M059J (cell line): ENCODE measurements at regions not wholly inside any gene's neighbourhood (a gene's known extent, or its start where the extent isn't known, plus 50 kb on each side); places are given as distances from the start of the nearest gene placed in this dataset.
A peak's percentile ranks its signal among the peaks of the same experiment; 100 is the strongest.
"Not testable (repeated sequence)": the region's sequence is repeated elsewhere in the genome, so short reads cannot be mapped to it uniquely, and the experiment has no call there.

ENCODE experiments used
- DNase-seq: peaks from one replicate; pipeline ENCODE4 v3.0.0-alpha.2; 2012; ENCODE audit warnings: low read depth

- DNase-seq = no peak
These were observed 142.3 kb downstream of the IRX5 start for GRCh38 chr16:55072976-55073375.

GRCh38 chr16:55073830-55074229 is 143.2 kb downstream of the IRX5 start:
- no peak for DNase-seq

- DNase-seq = not testable (repeated sequence)
These were observed 144.5 kb downstream of the IRX5 start for GRCh38 chr16:55075208-55075607.

GRCh38 chr16:55076053-55076452 is 145.4 kb downstream of the IRX5 start:
- no peak for DNase-seq

- DNase-seq = no peak
These were observed 146.6 kb downstream of the IRX5 start for GRCh38 chr16:55077266-55077665.

- DNase-seq = no peak
These were observed 147.5 kb downstream of the IRX5 start for GRCh38 chr16:55078153-55078552.

GRCh38 chr16:55078699-55079410 is 148.2 kb downstream of the IRX5 start:
- DNase-seq = no peak

- no peak for DNase-seq
These were observed 151.2 kb downstream of the IRX5 start for GRCh38 chr16:55081622-55082590.

- no peak for DNase-seq
These were observed 151.9 kb downstream of the IRX5 start for GRCh38 chr16:55082591-55082976.

GRCh38 chr16:55083052-55083451 is 152.4 kb downstream of the IRX5 start:
- DNase-seq = no peak

- DNase-seq = no peak
These were observed 157.4 kb downstream of the IRX5 start for GRCh38 chr16:55088098-55088497.

GRCh38 chr16:55089600-55089999 is 158.9 kb downstream of the IRX5 start:
- no peak for DNase-seq

- DNase-seq = no peak
These were observed 160.7 kb downstream of the IRX5 start for GRCh38 chr16:55091213-55091870.

- no peak for DNase-seq
These were observed 161.2 kb downstream of the IRX5 start for GRCh38 chr16:55091871-55092230.

- no peak for DNase-seq
These were observed 169.4 kb downstream of the IRX5 start for GRCh38 chr16:55100100-55100499.

GRCh38 chr16:55101026-55101425 is 170.4 kb downstream of the IRX5 start:
- no peak for DNase-seq

GRCh38 chr16:55102077-55102476 is 171.4 kb downstream of the IRX5 start:
- no peak for DNase-seq

GRCh38 chr16:55102531-55102930 is 171.9 kb downstream of the IRX5 start:
- no peak for DNase-seq

- DNase-seq = no peak
These were observed 177.2 kb downstream of the IRX5 start for GRCh38 chr16:55107851-55108250.

- no peak for DNase-seq
These were observed 182.5 kb downstream of the IRX5 start for GRCh38 chr16:55113210-55113609.

GRCh38 chr16:55115506-55115905 is 184.8 kb downstream of the IRX5 start:
- DNase-seq = no peak

- peak; percentile 85 for DNase-seq
These were observed 185.7 kb downstream of the IRX5 start for GRCh38 chr16:55116165-55116920.
